NCI-H526 (cell line): ENCODE measurements at regions not wholly inside any gene's neighbourhood (a gene's known extent, or its start where the extent isn't known, plus 50 kb on each side); places are given as distances from the start of the nearest gene placed in this dataset.
A peak's percentile ranks its signal among the peaks of the same experiment; 100 is the strongest.
"Not testable (repeated sequence)": the region's sequence is repeated elsewhere in the genome, so short reads cannot be mapped to it uniquely, and the experiment has no call there.

Source experiments
- DNase-seq, 2 experiments: peaks; one replicate each; lab custom pipeline; 2025; lab: John Stamatoyannopoulos, UW

DNA sequence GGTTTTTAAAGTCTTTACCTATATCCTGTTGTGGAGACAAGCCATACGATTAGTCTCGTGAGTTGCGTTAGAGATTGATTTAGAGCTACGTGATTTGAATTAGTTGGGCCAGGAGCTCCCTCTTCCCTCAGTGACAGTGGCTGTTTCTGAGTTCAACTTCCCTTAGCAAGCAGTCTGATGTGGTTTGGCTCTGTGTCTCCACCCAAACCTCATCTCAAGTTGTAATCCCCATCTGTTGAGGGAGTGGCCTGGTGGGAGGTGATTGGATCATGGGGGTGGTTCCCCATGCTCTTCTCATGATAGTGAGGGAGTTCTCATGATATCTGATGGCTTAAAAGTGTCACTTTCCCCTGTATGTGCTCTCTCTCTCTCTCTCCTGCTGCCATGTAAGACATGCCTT lies 192.9 kb upstream of the PTGFR start:
- no peak for DNase-seq

DNA sequence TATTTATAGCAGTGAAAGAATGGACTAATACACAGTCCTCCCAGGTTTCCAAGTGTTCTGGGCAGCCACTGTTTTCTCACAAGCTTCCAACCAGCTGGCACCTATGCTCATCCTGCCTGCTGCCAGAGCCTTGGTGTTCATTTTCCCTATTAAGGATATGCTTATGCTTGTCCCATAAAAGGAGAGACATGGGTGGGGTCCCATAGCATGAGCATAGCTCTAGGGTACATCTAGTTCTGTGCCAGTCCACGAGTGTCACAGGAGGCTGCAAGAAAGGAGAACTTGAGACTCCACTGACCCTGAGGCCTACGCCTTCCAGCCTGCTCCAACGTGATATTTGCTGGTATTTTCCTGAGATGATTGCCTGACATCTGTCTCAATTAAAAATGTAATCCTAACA lies 192.4 kb upstream of the PTGFR start:
- DNase-seq, result no peak

DNA sequence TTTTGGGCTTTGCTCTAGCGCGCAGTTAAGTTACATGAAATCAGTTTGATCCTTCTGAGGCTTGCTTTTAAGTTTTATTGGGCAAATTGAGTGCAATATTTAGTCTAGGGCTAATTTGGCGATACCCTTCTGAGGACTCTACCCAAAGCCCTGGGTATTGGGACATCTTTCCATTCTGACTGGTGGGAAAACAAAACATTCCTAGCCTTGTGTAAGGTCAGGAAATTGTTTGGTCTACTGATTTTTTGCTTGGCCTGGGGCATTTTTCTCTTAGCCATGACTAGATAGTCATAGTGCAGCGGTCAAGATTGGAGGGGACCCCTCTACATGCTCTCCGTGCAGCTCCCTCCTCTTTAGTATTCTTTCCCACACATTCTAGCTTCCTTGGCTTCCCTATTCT lies 189.6 kb upstream of the PTGFR start:
- no peak for DNase-seq

DNA sequence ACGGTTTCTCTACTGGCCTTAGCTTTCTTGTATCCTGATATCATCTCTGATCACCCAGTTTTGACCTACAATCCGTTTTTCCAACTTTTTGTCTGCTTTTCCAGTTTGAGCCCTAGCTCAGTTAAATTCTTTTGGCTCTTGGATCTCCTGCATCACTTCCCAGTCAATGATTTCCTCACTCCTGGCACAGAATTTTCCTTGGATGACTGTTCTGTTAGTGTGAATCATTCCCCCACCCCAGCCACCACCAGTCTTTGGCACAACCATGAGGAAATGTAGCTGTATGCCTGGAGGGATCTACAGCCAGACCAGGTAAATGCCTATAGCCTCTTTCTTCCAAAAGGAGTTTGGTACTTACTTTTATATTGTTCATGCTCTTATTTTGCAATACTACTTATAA lies 187.2 kb upstream of the PTGFR start:
- DNase-seq, result no peak

DNA sequence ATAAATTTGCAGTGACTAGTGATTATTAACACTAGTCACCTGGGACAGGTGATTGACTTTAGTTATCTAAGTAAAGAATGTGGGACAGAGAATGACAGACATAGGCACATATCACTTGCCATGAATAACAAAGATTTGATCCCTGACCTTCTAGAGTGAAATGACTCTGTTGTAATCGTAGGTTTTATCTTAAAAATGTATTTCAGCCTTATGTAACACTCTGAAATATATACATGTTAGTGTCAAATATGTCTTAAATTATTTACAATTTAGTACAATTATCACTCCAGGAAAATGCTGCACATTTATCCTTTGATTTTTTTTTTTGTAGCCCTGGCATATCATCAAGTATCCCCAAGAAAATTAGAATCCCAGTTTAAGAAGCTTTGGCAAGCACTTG lies 186.4 kb upstream of the PTGFR start:
- DNase-seq, result no peak

DNA sequence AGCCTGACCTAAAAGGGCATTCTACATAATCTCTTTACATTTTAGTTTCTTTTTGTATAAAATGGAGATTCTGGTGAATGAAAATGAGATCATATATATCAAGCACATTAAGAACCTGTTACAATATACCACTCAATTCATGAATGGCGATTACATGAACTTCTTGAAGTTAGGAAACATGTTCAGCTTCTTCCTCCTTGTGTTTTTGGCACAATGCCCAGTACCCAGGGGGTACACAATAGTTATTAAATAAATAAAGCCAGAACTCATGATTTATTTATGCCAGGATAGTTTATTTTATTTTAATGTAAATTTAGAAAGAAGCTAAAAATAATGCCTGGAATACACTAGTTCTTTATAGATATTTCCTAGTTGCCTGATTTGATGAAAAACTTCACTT lies 186.0 kb upstream of the PTGFR start:
- DNase-seq, result no peak

DNA sequence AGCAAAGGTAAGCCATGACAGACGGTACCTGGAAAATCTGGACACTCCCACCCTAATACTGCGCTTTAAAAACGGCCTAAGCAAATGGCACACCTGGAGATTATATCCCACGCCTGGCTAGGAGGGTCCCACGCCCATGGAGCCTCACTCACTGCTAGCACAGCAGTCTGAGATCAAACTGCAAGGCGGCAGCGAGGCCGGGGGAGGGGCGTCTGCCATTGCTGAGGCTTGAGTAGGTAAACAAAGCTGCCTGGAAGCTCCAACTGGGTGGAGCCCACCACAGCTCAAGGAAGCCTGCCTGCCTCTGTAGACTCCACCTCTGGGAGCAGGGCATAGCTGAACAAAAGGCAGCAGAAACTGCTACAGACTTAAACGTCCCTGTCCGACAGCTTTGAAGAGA lies 180.5 kb upstream of the PTGFR start:
- not testable (repeated sequence) for DNase-seq

DNA sequence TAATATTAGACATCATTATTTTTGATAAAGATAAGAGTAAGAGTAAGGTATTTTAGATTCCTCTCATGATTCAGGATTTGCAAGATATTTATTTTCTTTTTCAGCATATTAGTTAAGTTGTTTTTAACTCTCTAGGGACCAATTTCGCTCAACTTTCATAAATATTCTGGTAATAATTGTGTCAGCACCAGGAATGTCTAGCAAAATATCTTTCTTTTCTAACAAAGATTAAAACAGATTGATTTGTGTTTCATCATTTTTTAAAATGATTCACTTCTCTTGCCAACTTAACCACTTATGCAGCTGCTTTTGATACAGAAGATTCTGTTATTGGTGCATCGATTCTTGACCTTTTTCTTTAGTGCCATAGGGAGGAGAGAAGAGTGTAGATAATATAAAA lies 172.8 kb upstream of the PTGFR start:
- no peak for DNase-seq

DNA sequence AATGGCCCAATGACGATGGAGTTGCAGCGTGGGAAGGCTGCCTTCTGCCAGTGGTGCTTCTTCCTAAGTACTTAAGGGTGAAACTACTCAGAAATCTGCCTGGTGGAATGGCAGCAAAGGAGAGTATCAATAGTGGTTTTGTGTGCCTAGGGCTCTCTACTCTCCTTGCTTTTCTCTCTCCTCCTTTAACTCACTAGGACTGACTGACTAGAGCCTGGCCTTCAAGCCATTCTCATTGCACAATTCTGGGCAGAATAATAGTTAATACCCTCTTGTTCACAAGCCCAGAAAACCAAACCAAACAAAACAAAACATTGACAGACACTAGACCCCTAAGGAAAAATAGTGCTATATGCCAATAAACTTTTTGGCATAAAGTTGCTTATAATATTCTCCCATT lies 171.2 kb upstream of the PTGFR start:
- DNase-seq, result no peak

DNA sequence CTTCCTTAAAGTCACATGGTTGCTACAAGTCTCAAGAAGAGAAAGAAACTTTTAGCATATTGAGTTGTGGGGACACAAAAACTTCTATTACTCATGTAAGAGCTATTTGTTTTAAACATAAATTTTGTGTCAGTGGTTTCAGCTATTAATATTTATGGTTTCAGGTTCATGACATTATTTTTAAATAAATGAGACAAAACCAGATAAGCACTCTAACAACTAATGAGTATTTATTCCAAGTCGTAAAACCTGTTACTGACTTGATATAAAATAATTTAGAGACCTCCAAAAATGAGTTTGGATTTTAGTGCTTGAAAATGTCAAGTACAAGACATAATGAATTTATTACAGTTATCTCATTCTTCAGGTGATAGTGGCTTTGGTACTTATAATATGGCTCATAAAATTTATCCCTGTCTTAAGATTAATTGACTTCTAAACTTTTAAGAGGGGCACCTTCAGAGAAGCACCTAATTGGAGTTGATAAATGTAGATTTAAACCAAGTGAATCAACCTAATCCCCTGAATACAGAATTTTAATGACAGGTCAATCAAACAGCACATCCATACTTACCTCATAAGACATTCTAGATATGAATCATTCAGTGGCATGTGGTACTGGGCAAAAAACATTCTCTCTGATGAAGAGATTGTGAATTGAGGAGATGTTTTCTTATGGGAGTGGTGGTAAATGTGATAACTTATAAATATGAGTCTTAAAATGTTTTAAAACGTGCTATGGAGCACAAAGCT lies 167.7 kb upstream of the PTGFR start:
- no peak for DNase-seq

DNA sequence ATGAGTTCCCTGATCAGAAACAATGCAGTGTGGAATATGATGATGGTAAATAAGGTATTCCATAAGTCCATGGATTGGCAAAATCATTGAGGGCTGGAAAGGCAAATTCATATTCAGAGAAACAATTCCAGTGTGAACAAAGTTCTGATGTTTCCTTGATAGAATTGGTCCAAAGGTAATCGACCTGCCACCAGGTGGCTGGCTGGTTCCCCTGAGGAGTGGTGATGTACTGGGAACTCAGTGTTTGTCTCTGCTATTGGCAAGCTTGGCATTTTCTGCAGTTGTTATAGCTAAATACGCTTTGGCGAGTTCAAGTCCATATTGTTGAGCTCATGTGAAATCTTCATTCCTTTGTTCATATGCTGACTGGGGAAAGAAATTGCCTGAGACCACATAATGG lies 165.5 kb upstream of the PTGFR start:
- no peak for DNase-seq

DNA sequence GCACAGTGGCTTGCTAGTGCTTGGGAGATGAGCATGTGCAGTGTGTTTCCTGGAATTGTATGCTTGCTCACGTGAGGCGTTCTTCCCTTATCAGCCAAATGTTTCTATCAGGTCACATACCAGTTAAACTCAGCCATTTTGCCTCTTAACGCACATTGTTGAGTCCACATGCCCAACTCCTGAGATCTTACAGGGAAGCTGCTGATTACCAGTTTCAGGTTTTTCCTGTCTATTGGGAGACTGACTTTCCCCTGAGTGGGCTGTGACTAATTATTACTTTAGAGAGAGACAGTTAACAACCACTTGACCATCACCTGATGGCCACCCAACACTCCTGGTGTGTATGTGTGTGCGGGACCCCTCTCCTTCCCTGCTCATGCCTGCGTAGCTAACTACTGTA lies 161.3 kb upstream of the PTGFR start:
- DNase-seq, result no peak

DNA sequence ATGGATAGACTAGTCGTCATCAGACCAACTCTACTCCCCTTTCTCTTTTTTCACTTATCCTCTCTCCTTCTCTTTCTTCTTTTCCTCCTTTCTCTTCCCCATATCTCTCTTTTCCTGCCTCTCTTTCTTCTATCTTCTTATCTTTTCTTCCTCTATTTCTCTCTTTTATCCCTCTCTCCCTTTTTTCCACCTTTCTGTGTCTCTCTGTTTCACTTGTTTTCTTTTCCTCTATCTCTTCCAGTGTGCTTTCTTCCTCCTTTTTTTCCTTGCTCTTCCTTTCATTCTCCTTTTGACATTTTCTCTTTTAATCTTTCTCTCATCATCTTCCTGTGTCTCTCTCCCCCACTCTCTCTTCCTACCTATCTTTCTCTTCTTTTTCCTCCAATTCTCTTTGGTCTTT lies 159.0 kb upstream of the PTGFR start:
- no peak for DNase-seq

DNA sequence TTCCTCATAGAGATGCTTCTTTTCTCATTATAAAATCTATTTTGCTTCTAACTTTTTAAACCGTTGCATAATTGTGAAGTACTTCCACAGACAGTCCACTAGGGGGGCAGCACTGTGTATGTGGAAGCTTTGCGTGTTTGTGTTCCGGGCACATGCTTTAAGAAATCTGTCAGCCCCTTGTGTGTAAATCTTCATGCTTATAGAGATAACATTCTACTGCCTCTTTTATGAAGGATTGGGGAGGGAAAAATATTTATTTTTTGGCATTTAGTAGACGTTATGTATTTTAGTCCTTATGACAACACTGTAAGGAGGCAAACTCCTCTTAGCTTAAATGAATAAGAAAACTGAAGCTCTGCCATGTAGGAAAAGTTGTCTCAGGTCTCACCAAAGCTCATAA lies 157.3 kb upstream of the PTGFR start:
- peak in 1 of 2 experiments; percentile 27 for DNase-seq

DNA sequence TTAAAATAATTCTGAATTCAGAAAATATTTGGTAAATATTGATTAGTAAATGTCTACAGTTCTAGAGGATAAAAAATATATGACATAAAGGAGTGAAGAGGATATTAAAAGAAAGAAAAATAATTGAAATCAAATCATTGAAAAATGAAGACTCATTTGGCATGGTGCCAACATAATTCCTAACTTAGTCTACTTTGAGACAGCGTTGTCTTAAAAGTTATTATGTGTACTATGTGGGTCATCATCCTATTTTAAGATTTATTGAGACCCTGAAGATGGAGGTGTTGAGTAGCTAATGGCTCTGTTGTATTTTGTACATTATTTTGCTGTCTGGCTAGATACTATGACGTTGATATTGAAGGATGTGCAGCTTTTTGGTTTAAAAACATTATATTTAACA lies 156.7 kb upstream of the PTGFR start:
- no peak for DNase-seq

DNA sequence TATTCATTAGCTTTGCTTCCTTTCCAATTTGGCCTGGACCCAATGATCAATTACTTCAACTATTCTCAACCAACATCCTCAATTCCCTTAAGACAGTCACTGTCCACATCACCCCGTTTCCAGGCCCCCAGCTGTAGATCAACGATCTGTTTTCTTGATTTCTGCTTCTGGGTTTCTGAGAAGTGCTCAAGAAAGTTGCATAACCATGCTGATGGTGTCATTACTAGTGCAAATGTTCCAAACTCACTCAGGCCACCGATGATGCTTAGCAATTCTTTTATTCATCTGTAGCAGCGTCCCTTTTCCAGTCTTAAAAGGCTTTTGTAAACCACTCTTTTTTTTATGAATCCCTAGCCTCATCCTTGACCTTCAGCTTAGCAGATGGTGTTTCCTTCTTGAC lies 155.8 kb upstream of the PTGFR start:
- DNase-seq, result no peak

DNA sequence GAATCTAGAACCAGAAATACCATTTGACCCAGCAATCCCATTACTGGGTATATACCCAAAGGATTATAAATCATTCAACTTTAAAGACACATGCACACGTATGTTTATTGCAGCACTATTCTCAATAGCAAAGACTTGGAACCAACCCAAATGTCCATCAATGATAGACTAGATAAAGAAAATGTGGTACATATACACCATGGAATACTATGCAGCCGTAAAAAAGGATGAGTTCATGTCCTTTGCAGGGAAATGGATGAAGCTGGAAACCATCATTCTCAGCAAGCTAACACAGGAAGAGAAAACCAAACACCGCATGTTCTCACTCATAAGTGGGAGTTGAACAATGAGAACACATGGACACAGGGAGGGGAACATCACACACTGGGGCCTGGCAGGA lies 154.0 kb upstream of the PTGFR start:
- not testable (repeated sequence) for DNase-seq

DNA sequence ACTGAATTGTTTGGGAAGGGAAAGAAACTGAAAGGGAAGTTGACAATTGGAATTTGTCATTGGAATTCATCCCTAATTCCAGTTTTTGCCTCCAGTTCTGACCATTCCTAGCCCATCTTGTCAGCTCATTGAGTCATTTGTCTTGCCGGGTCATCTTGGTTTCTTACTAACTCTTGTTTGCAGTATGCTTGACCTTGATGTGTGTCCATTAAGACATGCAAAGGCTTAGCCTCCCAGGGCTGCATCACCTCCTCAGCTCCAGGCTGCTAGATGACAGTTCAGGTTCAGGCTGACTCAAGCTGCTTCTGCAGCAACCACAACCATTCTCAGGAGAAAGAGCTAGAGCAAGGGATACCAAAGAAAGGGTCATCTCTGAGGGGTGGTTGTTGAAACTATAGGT lies 151.3 kb upstream of the PTGFR start:
- DNase-seq, result no peak

DNA sequence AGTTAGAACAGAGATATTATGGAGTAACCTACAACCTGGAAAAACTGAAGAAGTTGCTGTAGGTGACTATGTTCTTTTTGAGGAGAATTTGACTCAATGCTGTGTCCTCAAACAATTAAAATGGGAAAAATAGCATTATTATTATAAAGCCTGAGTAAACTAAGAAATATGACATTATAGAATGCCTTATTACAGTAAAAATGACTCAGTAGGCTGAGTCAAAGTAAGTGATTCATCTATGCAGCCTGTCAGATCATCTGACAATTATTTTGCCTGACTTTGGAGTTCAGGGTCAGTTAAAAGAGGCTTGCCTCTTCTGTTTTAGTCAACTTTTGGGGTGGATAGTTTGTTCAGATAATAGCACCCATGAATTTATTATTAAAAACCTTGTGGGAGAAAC lies 150.8 kb upstream of the PTGFR start:
- DNase-seq, result no peak

DNA sequence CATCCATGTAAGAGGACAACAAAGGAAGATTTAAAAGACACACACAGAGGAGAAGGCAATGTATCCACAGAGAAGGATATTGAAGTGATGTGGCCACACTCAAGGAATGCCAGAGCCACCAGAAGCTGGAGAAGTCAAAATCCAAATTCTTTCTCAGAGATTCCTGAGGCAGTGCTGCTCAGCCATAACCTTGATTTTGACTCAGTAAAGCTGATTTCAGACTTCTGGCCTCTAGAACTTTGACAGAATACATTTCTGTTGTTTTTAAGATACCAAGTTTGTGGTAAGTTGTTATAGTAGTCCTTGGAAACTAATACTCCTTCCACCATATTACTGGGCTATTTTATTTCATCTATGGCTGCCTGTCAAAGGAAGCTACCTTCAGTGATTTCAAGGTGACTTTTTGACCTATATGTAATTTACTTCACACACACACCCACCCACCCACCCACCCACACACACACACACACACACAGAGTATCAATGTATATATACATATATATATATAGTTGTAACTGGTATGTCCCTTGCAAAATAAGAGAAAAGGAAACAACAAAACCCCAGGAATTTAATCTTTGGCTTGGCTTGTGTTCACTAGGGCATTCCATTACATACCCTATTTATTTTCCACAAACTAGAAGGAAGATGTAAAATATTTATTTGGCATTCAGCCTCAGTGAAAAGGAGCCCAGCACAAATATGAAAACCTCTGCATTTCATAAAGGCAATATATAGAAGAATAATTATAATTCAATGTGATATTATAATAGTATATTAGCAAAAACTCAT lies 142.1 kb upstream of the PTGFR start:
- DNase-seq, result no peak

DNA sequence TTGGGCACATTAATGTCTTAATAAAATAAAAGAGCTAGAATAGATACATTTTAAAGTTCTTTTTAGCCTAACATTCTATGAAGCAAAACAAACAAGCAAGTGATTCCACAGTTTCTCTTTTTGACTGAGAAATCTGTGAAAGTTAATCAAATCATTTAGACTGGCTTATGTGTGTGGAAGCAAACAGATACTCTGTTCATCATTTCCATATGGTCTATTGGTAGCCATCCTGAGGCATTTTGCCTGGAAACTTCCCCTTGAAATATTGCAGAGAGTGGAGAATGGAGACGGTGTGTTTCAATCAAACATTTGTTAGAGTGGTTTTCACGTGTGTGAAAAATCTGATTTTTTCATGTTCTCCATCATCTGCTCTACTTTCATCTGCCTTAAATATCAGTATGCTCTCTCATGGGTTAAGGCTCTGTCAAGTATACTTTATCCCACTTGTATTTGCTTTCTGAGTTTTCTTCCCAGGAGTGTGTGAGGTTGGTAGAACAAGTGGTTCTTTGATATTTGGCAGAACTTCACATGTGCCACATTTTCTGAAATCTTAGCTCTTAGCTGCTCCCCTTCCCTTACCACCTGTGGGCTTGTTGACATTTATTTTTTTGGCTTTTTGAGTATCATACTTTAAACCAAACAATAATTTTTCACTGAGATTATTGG lies 139.1 kb upstream of the PTGFR start:
- no peak for DNase-seq

DNA sequence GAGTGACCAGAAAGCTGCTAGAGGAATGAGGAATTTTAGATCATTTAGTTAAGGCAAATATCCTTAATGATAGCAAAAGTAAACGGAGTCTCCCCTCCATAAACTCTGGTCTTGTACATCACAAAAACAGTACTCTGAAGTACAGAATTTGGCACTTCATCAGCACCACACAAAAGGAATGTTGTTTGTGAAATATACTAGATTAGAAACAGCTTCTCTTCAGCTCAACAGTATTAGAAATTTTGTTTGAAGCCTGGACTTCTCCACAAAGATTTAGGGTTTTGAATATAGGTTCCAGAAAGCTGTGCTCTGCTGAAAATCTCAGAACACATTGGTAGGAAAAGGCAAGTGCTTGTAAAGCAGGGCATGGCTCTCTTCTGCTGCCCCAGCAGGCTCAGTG lies 135.1 kb upstream of the PTGFR start:
- DNase-seq, result no peak

DNA sequence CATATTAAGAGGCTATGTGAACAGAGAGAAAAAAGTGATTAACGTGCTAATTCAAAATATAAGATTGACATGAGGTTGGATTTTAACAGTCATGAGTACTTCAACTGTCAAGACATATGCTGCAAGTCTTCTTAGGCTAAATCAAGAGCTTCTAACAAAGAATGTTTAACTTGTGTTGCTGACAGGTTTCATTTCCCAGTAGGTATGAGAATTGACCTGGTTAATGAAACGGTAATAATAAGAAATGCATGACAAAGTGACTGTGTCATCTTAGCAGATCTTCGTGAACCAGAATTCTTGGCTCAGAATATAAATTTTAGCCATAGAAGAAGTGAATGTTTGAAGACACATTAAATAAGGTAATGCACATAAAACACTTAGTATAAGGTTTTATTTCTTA lies 132.6 kb upstream of the PTGFR start:
- DNase-seq, result no peak
